ENCODE measurements at regions not wholly inside any gene's neighbourhood (a gene's known extent, or its start where the extent isn't known, plus 50 kb on each side); places are given as distances from the start of the nearest gene placed in this dataset.

DNA sequence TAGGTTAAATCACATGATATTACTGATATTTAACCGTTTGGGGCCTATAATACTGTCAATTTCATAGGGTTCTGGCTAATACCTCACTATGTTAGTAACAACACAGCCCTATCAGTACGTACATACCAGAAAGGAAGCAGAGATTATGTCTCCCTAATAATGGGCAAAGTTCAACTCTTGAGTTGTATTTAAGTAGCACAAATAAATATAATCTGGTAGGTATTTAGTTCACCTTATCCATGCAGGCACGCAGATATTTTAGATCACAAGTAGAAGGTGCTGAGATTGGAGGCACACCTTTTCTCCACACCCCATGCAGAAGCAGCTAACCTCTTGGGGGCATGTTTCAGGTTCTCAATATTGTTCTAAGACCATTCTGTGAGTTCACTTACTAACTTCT is 118.9 kb downstream of the IRS1 start:
- no peak overlapping the region for H3K27ac ChIP-seq

DNA sequence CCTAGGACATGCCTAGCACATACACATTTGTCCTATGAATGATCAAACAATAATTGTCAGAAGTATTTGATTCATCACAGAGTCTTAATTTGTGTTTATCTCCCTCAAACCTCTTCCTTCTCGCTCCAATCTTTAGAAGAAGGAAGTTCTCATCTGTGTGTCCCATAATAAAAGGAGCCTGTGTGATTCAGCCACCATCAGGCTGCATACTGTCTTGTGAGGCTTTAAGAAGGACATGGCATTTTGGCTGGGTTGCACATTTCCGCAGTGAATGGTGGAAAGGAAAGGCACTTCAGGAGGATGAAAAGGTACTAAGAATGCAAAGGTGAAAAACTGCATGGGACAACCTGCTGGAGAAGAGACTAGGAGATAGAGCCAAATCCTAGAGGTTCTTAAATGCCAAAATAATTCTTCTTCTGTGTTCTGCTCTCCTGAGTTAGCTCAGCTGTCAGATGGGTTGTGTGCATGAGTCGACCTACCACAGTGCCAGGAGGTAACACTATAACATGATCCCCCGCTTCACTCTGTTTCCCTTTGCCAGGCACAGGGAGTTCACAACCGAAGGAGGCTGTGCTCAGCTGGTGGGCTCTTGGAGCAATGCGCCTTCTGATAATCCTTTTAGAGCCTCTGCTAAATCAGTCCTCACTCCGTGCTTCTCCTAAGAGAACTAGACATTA is 120.1 kb downstream of the IRS1 start:
- TF ChIP-seq, protein P1, sequence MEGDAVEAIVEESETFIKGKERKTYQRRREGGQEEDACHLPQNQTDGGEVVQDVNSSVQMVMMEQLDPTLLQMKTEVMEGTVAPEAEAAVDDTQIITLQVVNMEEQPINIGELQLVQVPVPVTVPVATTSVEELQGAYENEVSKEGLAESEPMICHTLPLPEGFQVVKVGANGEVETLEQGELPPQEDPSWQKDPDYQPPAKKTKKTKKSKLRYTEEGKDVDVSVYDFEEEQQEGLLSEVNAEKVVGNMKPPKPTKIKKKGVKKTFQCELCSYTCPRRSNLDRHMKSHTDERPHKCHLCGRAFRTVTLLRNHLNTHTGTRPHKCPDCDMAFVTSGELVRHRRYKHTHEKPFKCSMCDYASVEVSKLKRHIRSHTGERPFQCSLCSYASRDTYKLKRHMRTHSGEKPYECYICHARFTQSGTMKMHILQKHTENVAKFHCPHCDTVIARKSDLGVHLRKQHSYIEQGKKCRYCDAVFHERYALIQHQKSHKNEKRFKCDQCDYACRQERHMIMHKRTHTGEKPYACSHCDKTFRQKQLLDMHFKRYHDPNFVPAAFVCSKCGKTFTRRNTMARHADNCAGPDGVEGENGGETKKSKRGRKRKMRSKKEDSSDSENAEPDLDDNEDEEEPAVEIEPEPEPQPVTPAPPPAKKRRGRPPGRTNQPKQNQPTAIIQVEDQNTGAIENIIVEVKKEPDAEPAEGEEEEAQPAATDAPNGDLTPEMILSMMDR (IDR thresholded peaks at IDR 0.05), result no peak
- Histone ChIP-seq H3K27ac (no peak overlapping the region), H3K4me3 (no peak overlapping the region)
- DNase-seq (ENCODE audit: low spot score), result no peak

More for the DNA sequence above, 118.9 kb downstream of the IRS1 start:
- TF ChIP-seq, protein P1 (IDR thresholded peaks at IDR 0.05), result no peak
- DNase-seq (ENCODE audit: low spot score), result no peak
- H3K4me3 ChIP-seq, result no peak overlapping the region

DNA sequence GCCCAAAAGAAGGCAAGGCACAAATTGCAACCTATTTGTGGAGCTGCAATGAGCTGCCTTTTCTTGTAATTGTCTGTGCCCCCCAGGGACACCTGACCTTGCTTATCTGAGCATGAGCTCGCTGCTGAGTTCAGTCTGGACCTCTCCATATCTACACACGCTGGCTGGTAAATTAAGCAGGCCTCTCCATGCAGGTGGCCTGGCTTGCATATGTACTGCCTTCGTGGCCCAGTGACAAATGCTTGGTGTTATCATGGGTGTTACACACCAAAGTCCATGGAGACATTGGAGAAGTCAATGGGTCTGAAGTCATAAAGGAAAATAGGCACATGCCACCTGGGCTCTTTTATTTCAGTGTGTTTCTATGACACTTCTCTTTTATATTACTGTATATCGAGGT is 121.2 kb downstream of the IRS1 start:
- no peak for DNase-seq (ENCODE audit: low spot score)
- Histone ChIP-seq H3K4me3 (no peak overlapping the region), H3K27ac (no peak overlapping the region)
- TF ChIP-seq, protein P1 (IDR thresholded peaks at IDR 0.05), result no peak

DNA sequence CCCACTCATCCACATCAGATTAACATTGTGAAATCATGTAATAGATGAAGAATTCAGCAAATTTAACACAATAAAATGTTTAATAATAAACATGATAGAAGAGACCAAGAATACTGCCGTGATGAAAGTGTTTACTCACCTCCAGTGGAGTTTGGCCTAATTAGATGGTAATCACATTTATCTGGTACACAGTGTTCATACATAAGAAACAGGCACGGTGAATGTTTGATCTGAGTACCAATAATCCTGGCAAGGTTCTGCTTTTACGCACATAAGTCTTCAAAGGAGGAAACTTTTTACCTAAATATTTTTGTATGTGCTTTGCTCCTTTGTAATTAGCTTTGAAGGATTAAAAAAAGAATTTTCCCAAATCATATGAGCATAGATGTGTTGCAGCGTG is 122.5 kb downstream of the IRS1 start:
- Histone ChIP-seq H3K4me3 (no peak overlapping the region), H3K27ac (no peak overlapping the region)
- DNase-seq (ENCODE audit: low spot score), result no peak
- TF ChIP-seq, protein P1 (IDR thresholded peaks at IDR 0.05), result no peak

DNA sequence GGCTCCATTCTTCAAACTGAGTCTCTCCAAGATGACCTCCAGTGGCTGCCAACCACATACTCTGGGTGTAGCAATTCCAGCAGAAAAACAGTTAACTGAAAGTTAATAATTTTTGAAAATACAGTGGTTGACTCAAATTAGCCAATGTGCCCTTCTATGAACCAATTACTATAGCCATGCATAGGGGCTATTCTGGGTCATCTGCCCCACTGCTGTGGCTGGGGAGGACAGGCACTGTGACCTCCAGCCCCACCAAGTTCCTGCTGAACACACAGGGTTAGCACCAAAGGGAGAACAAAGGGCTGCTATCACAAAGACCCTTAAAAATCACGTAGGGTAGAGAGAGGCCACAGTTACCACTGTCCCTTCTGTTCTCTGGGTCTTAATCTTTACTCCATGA is 123.0 kb downstream of the IRS1 start:
- no peak for DNase-seq (ENCODE audit: low spot score)
- H3K4me3 ChIP-seq, result no peak overlapping the region
- H3K27ac ChIP-seq, result no peak overlapping the region
- TF ChIP-seq, protein P1 (IDR thresholded peaks at IDR 0.05), result no peak

DNA sequence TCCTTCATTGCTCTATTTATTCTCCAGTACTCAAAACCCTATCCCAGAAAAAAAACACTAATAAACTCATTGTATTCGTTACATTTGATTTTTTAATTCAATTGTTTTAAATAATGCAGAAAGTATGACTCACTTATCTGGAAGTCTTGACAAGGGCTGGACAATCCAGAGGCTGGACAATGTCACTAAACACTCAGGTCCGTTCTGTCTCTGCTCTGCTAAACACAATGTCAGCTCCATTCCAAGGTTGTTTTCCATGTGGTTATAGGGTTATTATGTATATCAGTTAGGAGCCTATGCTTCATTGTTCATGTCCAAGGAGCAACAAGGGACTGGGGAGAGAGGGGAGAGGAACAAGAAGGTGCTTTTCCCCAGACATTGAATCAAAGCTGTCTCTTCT is 125.5 kb downstream of the IRS1 start:
- no peak for DNase-seq (ENCODE audit: low spot score)
- no peak overlapping the region for H3K27ac ChIP-seq

DNA sequence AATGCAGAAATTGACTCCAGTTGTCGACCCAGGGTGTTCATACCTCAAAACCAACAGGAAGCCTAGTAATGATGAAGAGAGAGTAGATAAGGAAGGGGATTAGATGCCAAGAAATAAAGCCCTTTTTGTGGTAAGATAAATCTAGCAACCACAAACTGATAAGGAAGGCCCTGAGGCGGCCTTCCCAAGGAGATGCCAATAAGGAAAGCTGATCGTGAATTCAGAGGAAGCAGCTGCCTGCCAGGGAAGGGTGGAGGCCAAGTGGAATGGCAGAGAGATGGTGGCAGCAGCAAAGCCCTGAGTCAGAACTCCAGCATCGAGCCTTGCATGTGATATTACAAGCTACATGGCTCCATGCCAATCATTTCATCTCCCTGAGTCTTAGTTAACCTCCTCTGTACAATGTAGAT is 126.3 kb downstream of the IRS1 start:
- DNase-seq (ENCODE audit: low spot score), result no peak
- no peak overlapping the region for H3K27ac ChIP-seq
- TF ChIP-seq, protein P1 (IDR thresholded peaks at IDR 0.05), result no peak
- no peak overlapping the region for H3K4me3 ChIP-seq

More for the DNA sequence above, 125.5 kb downstream of the IRS1 start:
- no peak overlapping the region for H3K4me3 ChIP-seq
- TF ChIP-seq, protein P1 (IDR thresholded peaks at IDR 0.05), result no peak

All from coronary artery (tissue), 2 donors.